SK-N-SH (cell line): ENCODE measurements at regions not wholly inside any gene's neighbourhood (a gene's known extent, or its start where the extent isn't known, plus 50 kb on each side); places are given as distances from the start of the nearest gene placed in this dataset.

ENCODE experiments used
- CTCF ChIA-PET: fragments of 300-600, 350-600 bp; formaldehyde crosslinking; extraction: SDS; loops from one replicate; lab custom pipeline; 2021; lab: Yijun Ruan, JAX
- POLR2A ChIA-PET: fragments of 350-600 bp; sonication (Branson Sonifier 250); formaldehyde crosslinking; extraction: SDS; loops from one replicate; lab custom pipeline; 2020; ENCODE audit warnings: antibody characterized with exemption, inconsistent platforms; lab: Yijun Ruan, JAX
- DNase-seq: peaks from one replicate; pipeline ENCODE4 v3.0.0; 2012
- H2AFZ ChIP-seq: fragments of 200-600 bp; sonication (generic); 2 replicates; pipeline ENCODE4 v1.8.1; 2016; ENCODE audit warnings: antibody characterized with exemption, mild to moderate bottlenecking, low read depth
- H3F3A ChIP-seq: fragments of 200-600 bp; sonication (generic); replicated peaks from 2 replicates; pipeline ENCODE3; 2016; ENCODE audit warnings: antibody characterized with exemption, mild to moderate bottlenecking; ENCODE audit not compliant: insufficient read depth
- H3K27ac ChIP-seq, 2 experiments: fragments of 200-500 bp in 1 of 2; fragments of 200-600 bp in 1 of 2; sonication (Bioruptor generic) in 1 of 2; sonication (generic), shearing (Covaris generic) in 1 of 2; 2 replicates each; pipeline versions ENCODE4 v1.5.1 to v1.6.1; 2014 to 2016; ENCODE audit warnings: low read depth in 2 of 2, inconsistent platforms in 1 of 2, low read length in 1 of 2, mild to moderate bottlenecking in 1 of 2, mixed read lengths in 1 of 2
- H3K27me3 ChIP-seq: fragments of 200-600 bp; sonication (generic), shearing (Covaris generic); 2 replicates; pipeline ENCODE4 v1.6.1; 2016; ENCODE audit warnings: mixed run types; ENCODE audit not compliant: insufficient read depth
- H3K36me3 ChIP-seq, 2 experiments: fragments of 200-500 bp in 1 of 2; fragments of 200-600 bp in 1 of 2; sonication (Bioruptor generic) in 1 of 2; sonication (generic) in 1 of 2; replicated peaks in 1 of 2; 2 replicates each; pipeline versions ENCODE3 to v1.5.1; 2014 to 2016; ENCODE audit warnings: low read length in 1 of 2, mild to moderate bottlenecking in 1 of 2; ENCODE audit not compliant: insufficient read depth in 2 of 2, control insufficient read depth in 1 of 2
- H3K4me1 ChIP-seq, 2 experiments: fragments of 200-500 bp in 1 of 2; fragments of 200-600 bp in 1 of 2; sonication (Bioruptor generic) in 1 of 2; sonication (generic), shearing (Covaris generic) in 1 of 2; 2 replicates each; pipeline versions ENCODE4 v1.5.1 to v1.6.1; 2014 to 2016; ENCODE audit warnings: low read depth in 1 of 2, low read length in 1 of 2, mixed run types in 1 of 2; ENCODE audit not compliant: insufficient read depth in 2 of 2, control insufficient read depth in 1 of 2
- H3K4me2 ChIP-seq: fragments of 200-600 bp; sonication (generic), shearing (Covaris generic); 2 replicates; pipeline ENCODE4 v1.6.1; 2017; ENCODE audit warnings: mixed run types
- H3K4me3 ChIP-seq, 2 experiments: fragments of 200-500 bp in 1 of 2; fragments of 200-600 bp in 1 of 2; sonication (Bioruptor generic) in 1 of 2; sonication (generic), shearing (Covaris generic) in 1 of 2; 2 replicates each; pipeline versions ENCODE4 v1.5.1 to v1.8.1; 2014 to 2016; ENCODE audit warnings: low read depth in 2 of 2, inconsistent platforms in 1 of 2, low read length in 1 of 2, mild to moderate bottlenecking in 1 of 2, mixed read lengths in 1 of 2, moderate library complexity in 1 of 2
- H3K79me2 ChIP-seq: fragments of 200-600 bp; sonication (generic); 2 replicates; pipeline ENCODE4 v1.8.1; 2017; ENCODE audit warnings: mild to moderate bottlenecking; ENCODE audit not compliant: insufficient read depth
- H3K9ac ChIP-seq: fragments of 200-600 bp; sonication (generic); 2 replicates; pipeline ENCODE4 v1.6.1; 2017; ENCODE audit warnings: mixed run types
- H3K9me2 ChIP-seq: fragments of 200-600 bp; sonication (generic); 2 replicates; pipeline ENCODE4 v1.6.1; 2017; ENCODE audit warnings: mixed run types
- H3K9me3 ChIP-seq: fragments of 200-600 bp; sonication (generic); 2 replicates; pipeline ENCODE4 v1.6.1; 2017; ENCODE audit warnings: mixed run types, mild to moderate bottlenecking, moderate library complexity
- H4K20me1 ChIP-seq: fragments of 200-600 bp; sonication (generic); 2 replicates; pipeline ENCODE4 v1.6.1; 2017; ENCODE audit warnings: mild to moderate bottlenecking, mixed run types; ENCODE audit not compliant: insufficient read depth
- CTCF ChIP-seq: fragments of 200-600 bp; sonication (generic); IDR thresholded peaks from 2 replicates; pipeline ENCODE4 v1.6.1; 2017; ENCODE audit warnings: antibody characterized with exemption, mild to moderate bottlenecking, moderate library complexity
- ELF1 ChIP-seq: IDR thresholded peaks from 2 replicates; pipeline ENCODE4 v1.4.0; 2012
- EP300 ChIP-seq, 2 experiments: IDR thresholded peaks; 2 replicates each; pipeline versions ENCODE4 v1.4.0 to v1.6.1; 2012; ENCODE audit warnings: borderline replicate concordance in 1 of 2, low read depth in 1 of 2, low read length in 1 of 2
- EZH2phosphoT487 ChIP-seq: fragments of 200-600 bp; sonication (generic); IDR thresholded peaks from 2 replicates; pipeline ENCODE4 v1.6.1; 2017; ENCODE audit warnings: low read depth, mixed run types, mild to moderate bottlenecking, antibody characterized with exemption, moderate library complexity, borderline replicate concordance
- GABPA ChIP-seq: IDR thresholded peaks from 2 replicates; pipeline ENCODE4 v1.4.0; 2012; ENCODE audit warnings: low read depth, mild to moderate bottlenecking
- GATA2 ChIP-seq: sonication (generic); formaldehyde crosslinking; IDR thresholded peaks from 2 replicates; pipeline ENCODE4 v1.5.0; 2020; ENCODE audit warnings: mild to moderate bottlenecking, missing genetic modification reagents
- IRF3 ChIP-seq: fragments of 150-350 bp; IDR thresholded peaks from 2 replicates; pipeline ENCODE4 v1.6.1; 2016; ENCODE audit warnings: mild to moderate bottlenecking, low read depth, low read length
- NRF1 ChIP-seq: IDR thresholded peaks from 2 replicates; pipeline ENCODE4 v1.6.1; 2012; ENCODE audit warnings: low read depth, mild to moderate bottlenecking, low read length
- POLR2AphosphoS5 ChIP-seq: IDR thresholded peaks from 2 replicates; pipeline ENCODE4 v1.6.1; 2012; ENCODE audit warnings: low read depth, low read length
- RAD21 ChIP-seq: IDR thresholded peaks from 2 replicates; pipeline ENCODE4 v1.6.1; 2012; ENCODE audit warnings: mild to moderate bottlenecking, low read length
- RCOR1 ChIP-seq: fragments of 150-350 bp; IDR thresholded peaks from 2 replicates; pipeline ENCODE4 v1.6.1; 2017; ENCODE audit warnings: antibody characterized with exemption, low read length
- SMC3 ChIP-seq: IDR thresholded peaks from 2 replicates; pipeline ENCODE4 v1.6.1; 2012; ENCODE audit warnings: low read depth, low read length, improper control_type of control experiment
- USF2 ChIP-seq: fragments of 150-350 bp; IDR thresholded peaks from 2 replicates; pipeline ENCODE4 v1.6.1; 2017; ENCODE audit warnings: antibody characterized with exemption, low read length, low read depth, borderline replicate concordance
- WGBS: methylation state at CpG from one replicate; pipeline ENCODE4 v1.1.6; 2017; ENCODE audit warnings: low lambda C conversion rate; 5-methylcytosine and 5-hydroxymethylcytosine counted together
- TF ChIP-seq, protein P1 (sequence below): IDR thresholded peaks from 2 replicates; pipeline ENCODE4; 2012
- TF ChIP-seq, protein P2 (sequence below): IDR thresholded peaks from 2 replicates; pipeline ENCODE4 v1.6.1; 2012; ENCODE audit warnings: mild to moderate bottlenecking, low read depth, low read length, moderate library complexity

DNA sequence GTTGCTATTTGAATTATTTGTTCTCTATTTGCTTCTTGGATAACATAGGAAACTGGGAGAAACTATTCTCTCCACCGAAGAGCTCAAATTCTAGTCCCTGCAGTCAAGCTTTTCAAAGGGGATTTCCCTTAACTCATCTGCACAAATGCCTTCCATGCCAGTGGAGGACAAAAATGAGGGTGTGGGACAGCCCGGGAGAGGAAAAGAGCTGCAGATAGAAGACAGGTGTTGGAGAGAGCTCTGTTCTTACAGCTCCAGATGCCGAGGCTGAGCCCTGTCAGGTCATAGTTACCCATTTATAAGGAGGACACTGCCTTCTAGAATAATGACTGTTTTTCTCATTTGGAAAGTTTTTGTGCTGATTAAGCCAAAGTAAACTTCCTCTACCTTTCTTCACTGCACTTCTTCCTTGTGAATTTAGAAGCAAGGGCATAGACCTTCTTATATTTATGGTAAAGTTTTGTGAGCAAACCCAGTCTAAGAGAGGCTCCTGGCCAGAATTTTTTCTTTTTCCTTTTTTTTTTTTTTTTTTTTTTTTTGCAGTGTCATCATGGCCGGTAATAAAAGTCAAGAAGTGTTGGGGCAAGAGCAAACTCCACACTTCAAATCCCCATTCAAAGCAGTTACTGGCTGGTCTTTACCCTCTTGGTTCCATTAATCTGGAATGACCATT, 177.2 kb downstream of the ABCC12 start:
- no peaks in the 10 kb centered on the region for H3K9me2 ChIP-seq
- no peak for DNase-seq
- H3K27ac ChIP-seq = no peak overlapping the region
- H3F3A ChIP-seq = no peaks in the 10 kb centered on the region
- H3K4me3 ChIP-seq = no peak overlapping the region
- H4K20me1 ChIP-seq = no peaks in the 10 kb centered on the region
- H2AFZ ChIP-seq = no peak overlapping the region
- H3K9ac ChIP-seq = no peak overlapping the region
- H3K9me3 ChIP-seq = no peaks in the 10 kb centered on the region
- POLR2A ChIA-PET = no interaction called here
- no peaks in the 10 kb centered on the region for H3K27me3 ChIP-seq
- WGBS = 40% methylated on average over 4 of the region's 4 CpGs
- no peaks in the 10 kb centered on the region for H3K4me1 ChIP-seq
- CTCF ChIA-PET = interaction anchor here (1.3 kb wide), 1 partner anchor 186 kb away, joined by 3 read pairs; no protein-coding TSS in a partner anchor
- no peaks in the 10 kb centered on the region for H3K79me2 ChIP-seq
- H3K4me2 ChIP-seq = no peak overlapping the region
- no peaks in the 10 kb centered on the region for H3K36me3 ChIP-seq
- TF ChIP-seq, protein P1, sequence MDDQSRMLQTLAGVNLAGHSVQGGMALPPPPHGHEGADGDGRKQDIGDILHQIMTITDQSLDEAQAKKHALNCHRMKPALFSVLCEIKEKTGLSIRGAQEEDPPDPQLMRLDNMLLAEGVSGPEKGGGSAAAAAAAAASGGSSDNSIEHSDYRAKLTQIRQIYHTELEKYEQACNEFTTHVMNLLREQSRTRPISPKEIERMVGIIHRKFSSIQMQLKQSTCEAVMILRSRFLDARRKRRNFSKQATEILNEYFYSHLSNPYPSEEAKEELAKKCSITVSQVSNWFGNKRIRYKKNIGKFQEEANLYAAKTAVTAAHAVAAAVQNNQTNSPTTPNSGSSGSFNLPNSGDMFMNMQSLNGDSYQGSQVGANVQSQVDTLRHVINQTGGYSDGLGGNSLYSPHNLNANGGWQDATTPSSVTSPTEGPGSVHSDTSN = no peak
- TF ChIP-seq CTCF (no peak), RAD21 (no peak), USF2 (no peak), POLR2AphosphoS5 (no peak), ELF1 (no peak), GATA2 (CRISPR knock-in tag) (no peak), NRF1 (no peak), EZH2phosphoT487 (no peak), SMC3 (no peak), IRF3 (no peak), EP300 (IDR thresholded peaks at IDR 0.05; ENCODE audit: borderline replicate concordance in 1 of 2, low read depth in 1 of 2, low read length in 1 of 2) (no peak), RCOR1 (no peak), GABPA (no peak)
- TF ChIP-seq, protein P2, sequence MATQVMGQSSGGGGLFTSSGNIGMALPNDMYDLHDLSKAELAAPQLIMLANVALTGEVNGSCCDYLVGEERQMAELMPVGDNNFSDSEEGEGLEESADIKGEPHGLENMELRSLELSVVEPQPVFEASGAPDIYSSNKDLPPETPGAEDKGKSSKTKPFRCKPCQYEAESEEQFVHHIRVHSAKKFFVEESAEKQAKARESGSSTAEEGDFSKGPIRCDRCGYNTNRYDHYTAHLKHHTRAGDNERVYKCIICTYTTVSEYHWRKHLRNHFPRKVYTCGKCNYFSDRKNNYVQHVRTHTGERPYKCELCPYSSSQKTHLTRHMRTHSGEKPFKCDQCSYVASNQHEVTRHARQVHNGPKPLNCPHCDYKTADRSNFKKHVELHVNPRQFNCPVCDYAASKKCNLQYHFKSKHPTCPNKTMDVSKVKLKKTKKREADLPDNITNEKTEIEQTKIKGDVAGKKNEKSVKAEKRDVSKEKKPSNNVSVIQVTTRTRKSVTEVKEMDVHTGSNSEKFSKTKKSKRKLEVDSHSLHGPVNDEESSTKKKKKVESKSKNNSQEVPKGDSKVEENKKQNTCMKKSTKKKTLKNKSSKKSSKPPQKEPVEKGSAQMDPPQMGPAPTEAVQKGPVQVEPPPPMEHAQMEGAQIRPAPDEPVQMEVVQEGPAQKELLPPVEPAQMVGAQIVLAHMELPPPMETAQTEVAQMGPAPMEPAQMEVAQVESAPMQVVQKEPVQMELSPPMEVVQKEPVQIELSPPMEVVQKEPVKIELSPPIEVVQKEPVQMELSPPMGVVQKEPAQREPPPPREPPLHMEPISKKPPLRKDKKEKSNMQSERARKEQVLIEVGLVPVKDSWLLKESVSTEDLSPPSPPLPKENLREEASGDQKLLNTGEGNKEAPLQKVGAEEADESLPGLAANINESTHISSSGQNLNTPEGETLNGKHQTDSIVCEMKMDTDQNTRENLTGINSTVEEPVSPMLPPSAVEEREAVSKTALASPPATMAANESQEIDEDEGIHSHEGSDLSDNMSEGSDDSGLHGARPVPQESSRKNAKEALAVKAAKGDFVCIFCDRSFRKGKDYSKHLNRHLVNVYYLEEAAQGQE = no peak
- TF ChIP-seq, all 33 proteins: peak for 0
